ENCODE measurements at regions not wholly inside any gene's neighbourhood (a gene's known extent, or its start where the extent isn't known, plus 50 kb on each side); places are given as distances from the start of the nearest gene placed in this dataset.

DNA sequence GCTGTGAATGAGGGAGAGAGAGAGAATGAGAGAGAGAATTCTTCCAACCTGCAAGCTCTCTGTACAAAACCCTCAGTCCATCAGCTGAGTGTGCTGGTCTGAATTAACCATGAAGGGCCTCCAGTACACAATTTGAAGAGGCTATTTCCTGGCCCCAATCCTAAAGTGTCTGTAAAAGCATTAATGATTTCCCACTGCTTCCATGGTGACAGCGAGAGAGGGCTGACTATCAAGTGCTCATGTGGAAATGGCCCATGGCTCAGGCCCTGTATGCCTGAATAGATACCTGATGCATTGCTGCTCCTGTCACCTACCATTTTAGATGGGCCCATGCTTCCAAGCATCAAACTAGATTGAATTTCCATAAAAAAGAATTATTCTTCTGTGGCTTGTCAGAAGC is 592.4 kb downstream of the KIF4B start:
- no peak for DNase-seq (ENCODE audit: low spot score)
- no peak overlapping the region for H2BK120ac ChIP-seq (ENCODE audit: low read depth, low read length)
- no peak overlapping the region for H2AK5ac ChIP-seq (ENCODE audit: low read depth, low read length)
- H3K79me1 ChIP-seq (ENCODE audit: low read depth, low read length): no peaks in the 10 kb centered on the region
- peaks cover 0 to 2% of the 10 kb centered on the region in 2 donors for H3K4me1 ChIP-seq (ENCODE audit: control insufficient read depth in 2 of 2, insufficient read depth in 1 of 2, low read depth in 1 of 2, low read length in 2 of 2)
- no peak overlapping the region for H3K18ac ChIP-seq (ENCODE audit: low read length)
- H3K27me3 ChIP-seq (ENCODE audit: control insufficient read depth in 3 of 3, insufficient read depth in 3 of 3, low read depth in 1 of 3, low read length in 3 of 3): no peaks in the 10 kb centered on the region
- no peak overlapping the region for H3K4me3 ChIP-seq (ENCODE audit: low read length in 2 of 2)
- no peaks in the 10 kb centered on the region for H3K36me3 ChIP-seq (replicated peaks in 1 of 2; ENCODE audit: control insufficient read depth in 2 of 2, insufficient read depth in 2 of 2, low read length in 2 of 2)
- no peak overlapping the region for H3K9ac ChIP-seq (ENCODE audit: low read depth, low read length, poor library complexity)
- H3K4ac ChIP-seq (ENCODE audit: low read length): no peak overlapping the region
- H3K14ac ChIP-seq (ENCODE audit: low read length): no peak overlapping the region
- H4K8ac ChIP-seq (ENCODE audit: low read depth, low read length): no peak overlapping the region
- H3K23ac ChIP-seq (ENCODE audit: low read depth, low read length, poor library complexity): no peak overlapping the region
- H2BK15ac ChIP-seq (ENCODE audit: low read length): no peak overlapping the region
- no peaks in the 10 kb centered on the region for H3K9me3 ChIP-seq (replicated peaks in 1 of 2; ENCODE audit: control insufficient read depth in 2 of 2, insufficient read depth in 1 of 2, low read depth in 1 of 2, low read length in 2 of 2)
- H3K4me2 ChIP-seq (ENCODE audit: insufficient read depth, low read length, poor library complexity, severe bottlenecking): no peak overlapping the region
- no peak overlapping the region for H3K27ac ChIP-seq (replicated peaks; ENCODE audit: low read length)
- no peak overlapping the region for H2AFZ ChIP-seq (ENCODE audit: low read length)
- no peak overlapping the region for H2BK5ac ChIP-seq (ENCODE audit: low read length)
- WGBS, 2 donors (ENCODE audit: extremely low coverage in 2 of 2, insufficient read length in 2 of 2, insufficient replicate concordance in 1 of 2): no CpG with 5 or more reads among the region's 1 CpG
- no peak overlapping the region for H4K91ac ChIP-seq (ENCODE audit: low read depth, low read length, poor library complexity)
- no peak overlapping the region for H2BK12ac ChIP-seq (ENCODE audit: low read length)

DNA sequence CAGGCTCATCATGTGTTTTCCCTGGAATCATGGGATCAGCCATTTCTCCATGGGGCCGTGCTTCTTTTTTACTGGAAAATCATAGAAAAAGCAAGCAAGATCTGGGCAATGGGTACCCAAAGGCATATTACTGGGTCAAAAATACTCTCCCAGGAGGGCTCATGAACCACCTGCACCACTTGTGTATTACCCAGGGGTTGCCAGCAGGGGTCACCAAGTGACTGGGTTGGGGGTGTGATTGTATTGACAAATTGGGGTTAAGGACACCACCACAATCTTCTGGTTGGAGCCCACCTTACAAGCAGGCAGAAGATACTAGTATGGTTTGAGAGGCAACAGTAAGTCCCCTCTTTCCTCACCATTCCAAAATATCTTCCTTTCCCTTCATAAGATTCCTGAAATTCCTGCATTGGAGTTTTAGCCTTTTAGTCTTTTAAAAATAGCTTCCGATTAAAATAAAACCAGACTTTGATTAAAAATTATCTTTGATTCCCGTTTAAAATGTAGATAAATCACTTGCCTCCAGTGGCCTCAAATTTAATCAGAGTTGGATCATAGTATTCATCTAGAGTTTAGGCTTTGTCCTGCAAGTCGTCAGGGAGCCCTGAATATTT is 603.3 kb downstream of the KIF4B start:
- DNase-seq (ENCODE audit: low spot score): peak; percentile 52
- H3K79me1 ChIP-seq (ENCODE audit: low read depth, low read length): no peaks in the 10 kb centered on the region
- H3K4me1 ChIP-seq (ENCODE audit: control insufficient read depth in 2 of 2, insufficient read depth in 1 of 2, low read depth in 1 of 2, low read length in 2 of 2): peaks cover 0 to 7% of the 10 kb centered on the region in 2 donors

DNA sequence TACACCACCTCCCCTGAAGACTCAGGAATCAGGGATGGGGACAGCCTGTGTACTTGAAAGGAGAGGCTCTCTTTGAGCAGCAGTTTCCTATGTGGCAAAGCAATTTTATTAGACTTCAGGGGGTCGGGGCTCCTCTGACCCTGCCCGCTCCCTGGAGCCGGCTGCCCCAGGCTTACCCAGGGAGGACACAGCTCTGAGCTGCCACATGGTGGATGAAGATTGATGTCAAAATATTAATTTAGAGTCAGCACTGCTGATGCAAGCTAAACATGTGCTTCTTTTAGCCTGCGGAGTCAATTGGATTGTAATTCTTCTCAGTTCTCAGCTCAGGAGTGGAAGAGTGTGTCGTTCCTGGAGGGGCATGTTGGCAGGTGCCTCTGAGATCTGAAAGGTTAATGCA is 606.1 kb downstream of the KIF4B start:
- Histone ChIP-seq H3K36me3 (replicated peaks in 1 of 2; ENCODE audit: control insufficient read depth in 2 of 2, insufficient read depth in 2 of 2, low read length in 2 of 2) (no peaks in the 10 kb centered on the region), H3K23ac (ENCODE audit: low read depth, low read length, poor library complexity) (no peak overlapping the region), H3K4me2 (ENCODE audit: insufficient read depth, low read length, poor library complexity, severe bottlenecking) (no peak overlapping the region), H2BK120ac (ENCODE audit: low read depth, low read length) (no peak overlapping the region), H3K18ac (ENCODE audit: low read length) (no peak overlapping the region), H2BK12ac (ENCODE audit: low read length) (no peak overlapping the region), H3K79me1 (ENCODE audit: low read depth, low read length) (no peaks in the 10 kb centered on the region), H2AFZ (ENCODE audit: low read length) (no peak overlapping the region), H3K27me3 (ENCODE audit: control insufficient read depth in 3 of 3, insufficient read depth in 3 of 3, low read depth in 1 of 3, low read length in 3 of 3) (no peaks in the 10 kb centered on the region), H3K14ac (ENCODE audit: low read length) (no peak overlapping the region), H4K8ac (ENCODE audit: low read depth, low read length) (no peak overlapping the region), H3K27ac (replicated peaks; ENCODE audit: low read length) (no peak overlapping the region), H2BK5ac (ENCODE audit: low read length) (no peak overlapping the region), H3K4me3 (ENCODE audit: low read length in 2 of 2) (no peak overlapping the region), H2BK15ac (ENCODE audit: low read length) (no peak overlapping the region), H2AK5ac (ENCODE audit: low read depth, low read length) (no peak overlapping the region), H4K91ac (ENCODE audit: low read depth, low read length, poor library complexity) (no peak overlapping the region), H3K9ac (ENCODE audit: low read depth, low read length, poor library complexity) (no peak overlapping the region), H3K4me1 (ENCODE audit: control insufficient read depth in 2 of 2, insufficient read depth in 1 of 2, low read depth in 1 of 2, low read length in 2 of 2) (peaks cover 0 to 7% of the 10 kb centered on the region in 2 donors), H3K4ac (ENCODE audit: low read length) (no peak overlapping the region), H3K9me3 (replicated peaks in 1 of 2; ENCODE audit: control insufficient read depth in 2 of 2, insufficient read depth in 1 of 2, low read depth in 1 of 2, low read length in 2 of 2) (no peaks in the 10 kb centered on the region)
- WGBS, 2 donors (ENCODE audit: extremely low coverage in 2 of 2, insufficient read length in 2 of 2, insufficient replicate concordance in 1 of 2): no CpG with 5 or more reads among the region's 5 CpGs
- no peak for DNase-seq (ENCODE audit: low spot score)

More for the DNA sequence above, 603.3 kb downstream of the KIF4B start:
- no peak overlapping the region for H3K4me2 ChIP-seq (ENCODE audit: insufficient read depth, low read length, poor library complexity, severe bottlenecking)
- no peak overlapping the region for H3K14ac ChIP-seq (ENCODE audit: low read length)
- no peak overlapping the region for H2AK5ac ChIP-seq (ENCODE audit: low read depth, low read length)
- no peak overlapping the region for H3K4me3 ChIP-seq (ENCODE audit: low read length in 2 of 2)
- WGBS, 2 donors (ENCODE audit: extremely low coverage in 2 of 2, insufficient read length in 2 of 2, insufficient replicate concordance in 1 of 2): no CpG with 5 or more reads among the region's 4 CpGs
- H2BK12ac ChIP-seq (ENCODE audit: low read length): no peak overlapping the region
- no peaks in the 10 kb centered on the region for H3K36me3 ChIP-seq (replicated peaks in 1 of 2; ENCODE audit: control insufficient read depth in 2 of 2, insufficient read depth in 2 of 2, low read length in 2 of 2)
- H3K9me3 ChIP-seq (replicated peaks in 1 of 2; ENCODE audit: control insufficient read depth in 2 of 2, insufficient read depth in 1 of 2, low read depth in 1 of 2, low read length in 2 of 2): no peaks in the 10 kb centered on the region
- H3K23ac ChIP-seq (ENCODE audit: low read depth, low read length, poor library complexity): no peak overlapping the region
- no peak overlapping the region for H2AFZ ChIP-seq (ENCODE audit: low read length)
- H2BK120ac ChIP-seq (ENCODE audit: low read depth, low read length): no peak overlapping the region
- H4K8ac ChIP-seq (ENCODE audit: low read depth, low read length): no peak overlapping the region
- H3K9ac ChIP-seq (ENCODE audit: low read depth, low read length, poor library complexity): no peak overlapping the region
- no peak overlapping the region for H3K4ac ChIP-seq (ENCODE audit: low read length)
- H3K27ac ChIP-seq (replicated peaks; ENCODE audit: low read length): no peak overlapping the region
- H3K18ac ChIP-seq (ENCODE audit: low read length): no peak overlapping the region
- H2BK15ac ChIP-seq (ENCODE audit: low read length): no peak overlapping the region
- H2BK5ac ChIP-seq (ENCODE audit: low read length): no peak overlapping the region
- H4K91ac ChIP-seq (ENCODE audit: low read depth, low read length, poor library complexity): no peak overlapping the region
- no peaks in the 10 kb centered on the region for H3K27me3 ChIP-seq (ENCODE audit: control insufficient read depth in 3 of 3, insufficient read depth in 3 of 3, low read depth in 1 of 3, low read length in 3 of 3)

DNA sequence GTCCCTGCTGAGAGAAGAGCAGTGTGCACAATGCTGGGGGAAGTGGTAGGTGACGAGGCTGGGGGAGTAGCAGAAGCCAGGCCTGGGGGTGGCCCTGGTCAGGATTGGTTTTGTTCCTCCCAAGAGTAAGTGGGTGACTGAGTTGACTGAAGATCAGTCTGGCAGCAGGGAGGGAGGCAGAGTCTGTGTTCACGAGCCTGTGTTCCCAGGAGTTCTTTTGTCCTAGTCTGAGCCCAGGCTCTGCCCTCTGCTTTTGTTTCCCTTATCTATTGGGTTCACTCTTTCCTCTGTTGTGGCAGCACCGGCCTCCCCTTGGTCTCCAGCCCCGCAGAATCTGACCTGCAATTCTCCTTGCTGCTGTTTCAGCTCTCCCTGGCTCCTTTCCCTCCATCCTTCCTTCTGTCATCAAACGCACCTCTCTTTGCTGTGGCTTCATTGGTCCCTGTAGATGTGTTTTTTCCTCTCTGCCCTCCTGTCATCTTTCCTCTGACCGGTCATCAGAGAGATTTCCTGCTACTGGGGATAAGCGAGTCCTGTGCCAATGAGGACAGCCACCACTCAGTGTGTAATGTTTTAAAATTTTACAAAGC is 607.4 kb downstream of the KIF4B start:
- Histone ChIP-seq H3K79me1 (ENCODE audit: low read depth, low read length) (no peaks in the 10 kb centered on the region), H3K4me1 (ENCODE audit: control insufficient read depth in 2 of 2, insufficient read depth in 1 of 2, low read depth in 1 of 2, low read length in 2 of 2) (peaks cover 0 to 7% of the 10 kb centered on the region in 2 donors), H3K9ac (ENCODE audit: low read depth, low read length, poor library complexity) (no peak overlapping the region), H3K4me2 (ENCODE audit: insufficient read depth, low read length, poor library complexity, severe bottlenecking) (peak overlapping the region; percentile 23), H3K4ac (ENCODE audit: low read length) (peak overlapping the region; percentile 80), H2BK120ac (ENCODE audit: low read depth, low read length) (peak overlapping the region; percentile 2), H3K27ac (replicated peaks; ENCODE audit: low read length) (peak overlapping the region; percentile 6), H3K36me3 (replicated peaks in 1 of 2; ENCODE audit: control insufficient read depth in 2 of 2, insufficient read depth in 2 of 2, low read length in 2 of 2) (no peaks in the 10 kb centered on the region), H2BK5ac (ENCODE audit: low read length) (no peak overlapping the region), H3K18ac (ENCODE audit: low read length) (peak overlapping the region; percentile 89), H4K8ac (ENCODE audit: low read depth, low read length) (no peak overlapping the region), H3K9me3 (replicated peaks in 1 of 2; ENCODE audit: control insufficient read depth in 2 of 2, insufficient read depth in 1 of 2, low read depth in 1 of 2, low read length in 2 of 2) (no peaks in the 10 kb centered on the region), H2BK12ac (ENCODE audit: low read length) (no peak overlapping the region), H2BK15ac (ENCODE audit: low read length) (peak overlapping the region; percentile 9), H4K91ac (ENCODE audit: low read depth, low read length, poor library complexity) (no peak overlapping the region), H2AK5ac (ENCODE audit: low read depth, low read length) (no peak overlapping the region), H3K23ac (ENCODE audit: low read depth, low read length, poor library complexity) (peak overlapping the region; percentile 82), H3K14ac (ENCODE audit: low read length) (no peak overlapping the region), H3K27me3 (ENCODE audit: control insufficient read depth in 3 of 3, insufficient read depth in 3 of 3, low read depth in 1 of 3, low read length in 3 of 3) (no peaks in the 10 kb centered on the region), H3K4me3 (ENCODE audit: low read length in 2 of 2) (no peak overlapping the region), H2AFZ (ENCODE audit: low read length) (peak overlapping the region; percentile 8)
- no CpG with 5 or more reads among the region's 7 CpGs for WGBS, 2 donors (ENCODE audit: extremely low coverage in 2 of 2, insufficient read length in 2 of 2, insufficient replicate concordance in 1 of 2)
- DNase-seq (ENCODE audit: low spot score): peak; percentile 27
